HG02763 (cell line): ENCODE measurements at regions not wholly inside any gene's neighbourhood (a gene's known extent, or its start where the extent isn't known, plus 50 kb on each side); places are given as distances from the start of the nearest gene placed in this dataset.
"Not testable (repeated sequence)": the region's sequence is repeated elsewhere in the genome, so short reads cannot be mapped to it uniquely, and the experiment has no call there.

Experiments
- ATAC-seq: cut with Tn5 transposase; IDR thresholded peaks from one replicate; pipeline ENCODE4 v1.9.1; 2021; ENCODE audit warnings: mild to moderate bottlenecking, moderate library complexity; ENCODE audit not compliant: unreplicated experiment

DNA sequence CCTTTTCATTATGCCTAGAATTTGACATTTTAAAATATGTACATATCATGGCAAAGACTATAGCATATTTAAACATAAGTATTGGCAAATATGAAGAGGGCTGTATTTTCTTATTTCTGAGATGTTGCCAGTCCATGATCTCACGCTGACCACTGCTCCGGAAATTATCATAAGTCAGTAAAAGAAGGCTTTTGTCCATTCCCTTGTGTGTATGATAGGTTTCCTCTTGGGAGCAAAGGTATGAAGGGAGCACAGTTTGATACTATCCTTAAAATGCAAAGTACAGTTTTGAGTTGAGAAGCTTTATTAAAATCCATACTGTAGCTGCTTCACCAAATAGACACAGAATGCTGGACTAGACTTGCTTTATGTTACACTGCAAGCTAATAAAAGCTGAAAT, 52.6 kb upstream of the AGA start:
- no peak for ATAC-seq

GRCh38 chr4:177495626-177496025, 53.4 kb upstream of the AGA start:
- ATAC-seq: not testable (repeated sequence)

DNA sequence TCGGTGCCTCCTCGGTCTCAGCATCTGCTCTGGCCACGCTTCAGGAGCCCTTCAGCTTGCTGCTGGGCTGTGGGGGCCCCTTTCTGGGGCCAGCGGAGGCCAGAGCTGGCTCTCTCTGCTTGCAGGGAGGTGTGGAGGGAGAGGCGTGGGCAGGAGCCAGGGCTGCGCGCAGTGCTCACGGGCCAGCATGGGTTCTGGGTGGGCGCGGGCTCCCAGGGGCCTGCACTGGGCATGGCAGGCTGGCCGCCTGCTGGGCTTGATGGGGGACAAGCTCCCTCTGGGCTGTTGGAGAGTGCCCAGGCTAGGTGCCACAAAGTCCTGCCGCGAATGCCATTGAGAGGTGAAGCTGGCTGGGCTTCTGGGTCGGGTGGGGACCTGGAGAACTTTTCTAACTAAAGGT, 57.3 kb upstream of the AGA start:
- no peak for ATAC-seq

- ATAC-seq: no peak
Observed at GRCh38 chr4:177505171-177505615, 63.0 kb upstream of the AGA start.

GRCh38 chr4:177508662-177509061, 66.4 kb upstream of the AGA start:
- no peak for ATAC-seq

GRCh38 chr4:177509226-177509745, 67.0 kb upstream of the AGA start:
- no peak for ATAC-seq

DNA sequence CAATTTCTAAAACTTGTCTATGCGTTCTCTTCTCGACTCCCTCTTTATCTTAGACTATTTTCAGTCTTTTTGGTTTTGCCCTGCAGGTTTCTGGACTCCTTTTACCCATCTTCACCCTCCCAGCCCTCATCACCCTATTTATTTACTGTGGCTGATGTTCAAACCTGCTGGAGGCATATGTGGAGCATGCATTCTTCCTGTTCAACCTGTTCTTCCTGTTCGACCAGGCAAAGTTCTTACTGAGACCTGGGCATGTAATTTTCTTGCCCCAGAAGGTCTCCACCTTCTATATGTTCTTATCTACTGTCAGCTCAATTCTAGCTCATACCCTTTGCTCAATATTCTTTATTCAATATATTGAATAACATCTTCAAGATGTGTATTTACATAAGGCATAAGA, 69.4 kb upstream of the AGA start:
- no peak for ATAC-seq

GRCh38 chr4:177512646-177513045, 70.4 kb upstream of the AGA start:
- ATAC-seq: no peak

- no peak for ATAC-seq
Observed at GRCh38 chr4:177517862-177518261, 75.6 kb upstream of the AGA start.

DNA sequence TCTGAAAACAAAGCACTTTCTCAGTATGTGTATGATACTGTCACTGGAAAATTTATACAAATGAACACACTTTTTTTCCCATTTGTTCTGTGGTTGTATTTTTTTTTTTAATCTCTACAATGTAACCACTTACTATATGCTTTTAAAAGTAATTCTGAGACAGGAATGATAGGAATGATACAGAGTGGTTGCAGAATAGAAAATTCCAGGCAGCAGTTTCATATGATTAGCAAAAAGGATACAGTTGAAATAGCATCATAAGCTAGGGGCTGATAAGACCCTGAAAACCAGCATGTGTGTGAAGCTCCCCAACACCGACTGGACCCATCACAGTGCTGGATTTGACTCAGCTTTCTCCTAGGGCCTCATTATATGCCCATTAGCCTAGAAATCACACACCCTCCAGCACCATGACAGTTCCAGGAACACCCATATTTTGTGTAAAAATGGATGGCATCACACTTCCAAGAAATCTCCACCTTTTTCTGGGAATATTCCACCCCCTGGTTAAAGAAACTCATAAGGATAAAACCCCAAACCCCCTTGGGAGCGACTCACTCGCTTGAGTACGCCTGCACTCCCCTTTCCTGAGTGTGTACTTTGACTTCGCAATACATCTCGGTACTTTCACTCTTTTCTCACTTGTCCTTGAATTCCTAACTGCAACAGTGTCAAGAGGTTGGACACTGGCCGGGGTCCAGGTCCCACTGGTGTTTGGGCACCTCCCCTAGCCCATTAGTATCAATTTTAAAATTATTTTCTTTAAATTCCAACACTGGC, 77.4 kb upstream of the AGA start:
- ATAC-seq: no peak

GRCh38 chr4:177528620-177529019, 86.4 kb upstream of the AGA start:
- no peak for ATAC-seq

- ATAC-seq: no peak
Observed at GRCh38 chr4:177530561-177530960, 88.3 kb upstream of the AGA start.

- ATAC-seq: no peak
Observed at GRCh38 chr4:177532358-177532757, 90.1 kb upstream of the AGA start.

DNA sequence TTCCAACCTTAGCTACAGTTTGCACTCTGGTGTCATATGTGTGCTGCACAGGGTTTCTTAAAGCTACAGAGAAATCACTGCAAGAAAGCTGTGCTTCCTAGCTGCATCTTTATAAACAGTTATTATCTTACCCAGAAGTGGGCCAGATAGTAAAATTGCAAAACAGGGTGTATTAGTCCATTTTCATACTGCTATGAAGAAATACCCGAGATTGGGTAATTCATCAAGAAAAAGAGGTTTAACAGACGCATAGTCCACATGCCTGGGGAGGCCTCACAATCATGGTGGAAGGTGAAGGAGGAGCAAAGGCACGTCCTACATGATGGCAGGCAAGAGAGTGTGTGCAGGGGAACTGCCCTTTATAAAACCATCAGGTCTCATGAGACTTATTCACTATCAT, 92.6 kb upstream of the AGA start:
- ATAC-seq: not testable (repeated sequence)

- ATAC-seq: no peak
Observed at GRCh38 chr4:177546745-177547144, 104.5 kb upstream of the AGA start.

DNA sequence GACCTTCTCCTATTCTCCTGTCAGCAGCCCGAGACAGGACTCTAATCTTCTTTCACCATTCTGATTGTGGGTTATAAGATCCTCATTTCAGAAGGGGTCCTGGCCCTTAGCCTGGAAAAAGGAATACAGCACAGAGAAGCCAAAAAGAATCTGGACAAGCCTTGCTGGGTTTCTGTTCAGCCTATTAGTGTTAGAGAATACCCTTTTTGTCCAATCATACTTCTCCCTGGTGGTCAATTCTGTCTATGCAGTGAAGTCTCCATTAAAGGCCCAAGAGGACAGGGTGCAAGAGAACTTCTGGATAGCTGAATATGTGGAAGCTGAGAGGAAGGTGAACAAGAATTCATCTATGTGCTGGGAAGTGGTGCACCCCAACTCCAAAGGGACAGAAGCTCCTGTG, 105.7 kb upstream of the AGA start:
- no peak for ATAC-seq

DNA sequence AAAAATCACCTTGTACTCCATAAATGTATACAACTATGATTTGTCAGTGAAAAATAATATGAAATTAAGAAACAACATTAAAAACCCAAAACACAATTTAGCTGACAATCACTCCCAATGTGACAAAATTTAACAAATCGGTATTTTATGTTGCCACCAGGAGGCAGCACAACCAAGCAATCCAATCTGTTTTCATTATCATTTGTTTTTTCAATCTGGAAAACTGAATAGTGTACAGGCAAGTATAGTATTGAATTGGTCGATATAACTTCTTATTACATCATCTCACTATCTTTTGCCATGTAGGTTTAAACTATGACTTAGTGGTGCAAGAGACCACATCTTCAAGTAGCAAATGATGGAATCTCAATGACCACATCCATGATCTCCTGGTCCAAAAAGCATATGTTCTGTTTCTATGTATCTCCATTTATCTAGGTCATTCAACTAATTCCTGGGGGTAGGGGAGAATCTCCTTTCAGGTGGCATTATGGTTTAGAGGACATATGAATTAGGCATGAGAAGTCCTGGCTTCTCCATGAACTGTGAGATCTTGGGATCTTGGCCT, 112.9 kb upstream of the AGA start:
- ATAC-seq: no peak

GRCh38 chr4:177557416-177557815, 115.2 kb upstream of the AGA start:
- ATAC-seq: no peak

- no peak for ATAC-seq
Observed at GRCh38 chr4:177558995-177559394, 116.8 kb upstream of the AGA start.

GRCh38 chr4:177562163-177562562, 119.9 kb upstream of the AGA start:
- no peak for ATAC-seq

DNA sequence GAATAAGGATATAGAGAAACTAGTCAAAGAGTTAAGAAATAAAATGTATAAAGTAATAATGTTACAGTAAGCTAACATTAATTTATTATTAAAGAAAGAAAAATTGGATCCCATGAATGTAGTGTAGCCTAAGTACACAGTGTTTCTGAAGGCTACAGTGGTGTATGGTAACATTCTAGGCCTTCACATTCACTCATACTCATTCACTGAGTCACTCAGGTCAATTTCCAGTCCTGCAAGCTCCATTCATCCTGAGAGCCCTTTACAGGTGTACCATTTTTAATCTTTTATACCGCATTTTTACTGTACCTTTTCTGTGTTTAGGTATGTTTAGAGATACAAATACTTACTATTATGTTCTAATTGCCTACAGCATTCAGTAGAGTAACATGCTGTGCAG, 120.6 kb upstream of the AGA start:
- ATAC-seq: no peak

DNA sequence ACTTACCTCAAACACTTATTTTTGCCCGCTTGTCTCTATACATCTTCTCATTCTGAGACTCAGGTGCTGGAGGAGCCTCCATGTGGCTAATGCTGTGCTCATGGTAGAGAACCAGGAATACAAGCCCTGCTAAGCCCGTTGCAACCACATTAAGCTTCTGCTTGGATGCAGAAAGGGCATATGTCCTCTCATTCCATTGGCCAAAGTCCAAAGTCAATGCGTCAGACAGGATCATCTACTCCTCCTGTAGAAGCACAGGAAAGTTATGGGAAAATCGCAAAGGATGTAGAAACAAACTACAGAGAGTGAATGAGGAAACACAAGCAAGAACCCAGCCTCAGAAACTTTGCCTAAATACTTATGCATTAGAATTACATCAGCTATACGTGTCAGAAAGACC, 124.5 kb upstream of the AGA start:
- no peak for ATAC-seq

DNA sequence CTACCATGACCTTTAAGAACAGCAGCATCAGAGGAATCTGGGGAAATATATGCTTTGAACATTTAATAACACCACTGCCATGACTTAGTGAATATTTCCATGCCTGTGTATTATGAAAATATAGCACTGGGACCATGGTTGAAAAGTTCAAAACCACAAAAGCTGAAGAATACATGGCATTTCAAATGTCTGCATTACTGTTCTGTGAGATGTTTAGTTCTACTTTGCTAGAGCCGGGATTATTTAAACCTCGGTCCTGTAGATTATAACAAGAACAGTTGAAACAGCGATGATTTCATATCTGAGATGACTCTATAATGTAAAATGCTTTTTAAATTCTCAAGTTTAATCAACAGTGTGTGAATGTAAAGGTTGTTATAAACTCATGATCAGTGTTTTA, 126.7 kb upstream of the AGA start:
- ATAC-seq: no peak
